GM04504 (cell line): ENCODE measurements at regions not wholly inside any gene's neighbourhood (a gene's known extent, or its start where the extent isn't known, plus 50 kb on each side); places are given as distances from the start of the nearest gene placed in this dataset.

Source experiments
- DNase-seq: peaks from one replicate; pipeline ENCODE4 v3.0.0-alpha.2; 2012; ENCODE audit warnings: low read depth

GRCh38 chr2:137826373-137827372, 137.6 kb upstream of the HNMT start:
- DNase-seq: no peak

GRCh38 chr2:137828624-137829023, 135.6 kb upstream of the HNMT start:
- no peak for DNase-seq

- no peak for DNase-seq
Observed at GRCh38 chr2:137829251-137829650, 135.0 kb upstream of the HNMT start.

GRCh38 chr2:137834760-137835379, 129.4 kb upstream of the HNMT start:
- no peak for DNase-seq

- no peak for DNase-seq
Observed at GRCh38 chr2:137836671-137837070, 127.6 kb upstream of the HNMT start.

DNA sequence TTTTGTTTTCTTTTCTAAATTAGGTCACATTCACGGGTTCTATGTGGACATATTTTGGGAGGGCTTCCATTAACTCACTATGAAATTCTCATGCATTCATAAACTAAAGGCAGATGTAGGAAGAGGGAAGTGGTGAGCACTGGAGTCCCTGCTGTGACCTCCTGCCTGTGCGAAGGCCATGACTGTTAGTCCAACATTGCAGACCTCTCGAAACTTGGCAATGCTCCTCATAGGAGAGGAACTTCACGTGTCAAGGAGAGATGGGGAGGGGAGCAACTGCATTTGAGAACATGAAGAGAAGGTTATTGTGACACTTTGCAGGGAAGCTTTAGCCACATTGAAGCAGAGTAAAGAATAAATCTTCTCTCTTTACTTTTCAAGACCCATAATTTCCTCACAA, 126.4 kb upstream of the HNMT start:
- no peak for DNase-seq

- peak; percentile 7 for DNase-seq
Observed at GRCh38 chr2:137838255-137839092, 125.8 kb upstream of the HNMT start.

GRCh38 chr2:137842430-137842829, 121.8 kb upstream of the HNMT start:
- no peak for DNase-seq

GRCh38 chr2:137842952-137843351, 121.3 kb upstream of the HNMT start:
- no peak for DNase-seq

- no peak for DNase-seq
Observed at GRCh38 chr2:137845422-137845821, 118.9 kb upstream of the HNMT start.

DNA sequence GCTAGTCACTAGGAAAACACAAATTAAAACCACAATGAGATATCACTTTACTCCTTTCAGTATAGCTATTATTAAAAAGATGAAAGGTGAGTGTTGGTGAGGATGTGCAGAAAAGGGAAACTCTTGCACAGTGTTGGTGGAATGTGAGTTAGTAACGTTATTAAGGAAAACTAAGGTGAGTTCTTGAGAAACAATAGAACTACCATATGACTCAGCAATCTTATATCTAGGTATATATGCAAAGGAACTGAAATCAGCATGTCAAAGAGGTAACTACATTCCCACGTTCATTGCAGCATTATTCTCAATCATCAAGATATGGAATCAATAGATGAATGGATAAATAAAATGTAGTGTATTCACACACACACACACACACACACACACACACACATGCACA, 117.3 kb upstream of the HNMT start:
- DNase-seq: no peak

DNA sequence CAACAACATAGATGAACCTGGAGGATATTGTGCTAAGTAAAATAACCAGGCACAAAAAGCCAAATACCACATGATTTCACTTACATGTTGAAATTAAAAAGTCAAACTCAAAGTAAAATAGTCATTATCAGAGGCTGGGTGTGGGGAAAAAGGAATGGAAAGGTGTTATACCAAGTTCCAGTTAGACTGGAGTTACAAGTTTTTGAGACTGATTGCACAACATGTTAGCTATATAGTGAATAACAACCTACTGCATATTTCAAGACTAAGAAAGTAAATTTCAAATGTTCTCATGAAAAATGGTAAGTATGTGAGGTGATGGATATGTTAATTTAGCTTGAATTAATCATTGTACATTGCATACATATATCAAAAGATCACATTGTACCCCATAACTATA, 116.8 kb upstream of the HNMT start:
- DNase-seq: no peak

- no peak for DNase-seq
Observed at GRCh38 chr2:137857881-137858280, 106.4 kb upstream of the HNMT start.

DNA sequence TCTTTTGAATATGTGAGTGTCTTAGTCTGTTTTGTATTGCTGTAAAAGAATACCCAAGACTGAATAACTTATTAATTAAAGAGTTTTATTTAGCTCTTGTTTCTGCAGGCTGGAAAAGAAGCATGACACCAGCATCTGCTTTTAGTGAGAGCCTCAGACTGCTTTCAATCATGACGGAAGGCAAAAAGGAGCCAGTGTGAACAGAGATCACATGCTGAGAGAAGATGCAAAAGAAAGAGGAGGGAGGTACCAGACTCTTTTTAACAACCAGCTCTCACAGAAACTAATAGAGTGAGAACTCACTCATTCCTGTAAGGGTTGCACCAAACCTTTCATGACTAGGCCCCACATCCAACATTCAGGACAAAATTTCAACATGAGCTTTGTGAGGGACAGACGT, 101.6 kb upstream of the HNMT start:
- no peak for DNase-seq

- DNase-seq: peak; percentile 11
Observed at GRCh38 chr2:137865954-137866540, 98.2 kb upstream of the HNMT start.

DNA sequence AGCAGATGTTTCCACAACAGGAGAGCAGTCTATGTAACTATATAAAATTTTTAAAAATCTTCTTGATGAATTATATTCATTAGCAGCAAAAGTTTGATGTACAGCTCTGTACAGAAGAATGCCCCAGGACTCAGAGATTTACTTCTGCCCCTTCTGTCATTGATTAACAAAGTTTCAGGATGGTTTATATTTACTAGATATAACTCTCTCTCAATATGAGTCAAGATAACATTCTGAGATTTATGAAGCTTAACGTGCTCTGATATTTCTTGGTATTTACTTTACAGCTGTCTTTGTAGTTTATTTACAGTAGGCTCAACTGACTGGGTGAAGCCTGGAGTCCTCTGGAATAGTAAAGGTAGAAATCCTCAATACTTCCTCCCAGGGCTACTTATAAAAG, 93.6 kb upstream of the HNMT start:
- no peak for DNase-seq

DNA sequence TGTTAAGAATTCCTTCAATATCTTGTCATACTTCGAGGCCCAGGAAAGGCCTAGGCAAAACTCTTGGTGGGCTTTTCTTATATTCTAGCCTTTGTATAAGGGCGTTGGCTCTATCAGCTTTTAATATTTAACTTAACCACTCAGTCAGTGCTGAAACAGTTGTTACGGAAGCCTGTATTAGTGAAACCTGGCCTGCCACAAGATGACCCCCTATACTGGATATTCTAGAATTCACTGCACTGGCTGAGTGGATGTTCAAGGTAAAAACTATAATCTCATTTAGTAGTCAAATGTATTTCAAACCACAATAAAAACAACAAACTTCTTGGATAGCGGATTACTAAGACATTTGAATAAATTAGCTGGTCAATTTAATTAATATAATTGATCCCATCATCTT, 91.7 kb upstream of the HNMT start:
- no peak for DNase-seq

GRCh38 chr2:137873536-137874244, 90.6 kb upstream of the HNMT start:
- DNase-seq: no peak

GRCh38 chr2:137879121-137879520, 85.2 kb upstream of the HNMT start:
- DNase-seq: no peak

GRCh38 chr2:137881711-137882110, 82.6 kb upstream of the HNMT start:
- no peak for DNase-seq

DNA sequence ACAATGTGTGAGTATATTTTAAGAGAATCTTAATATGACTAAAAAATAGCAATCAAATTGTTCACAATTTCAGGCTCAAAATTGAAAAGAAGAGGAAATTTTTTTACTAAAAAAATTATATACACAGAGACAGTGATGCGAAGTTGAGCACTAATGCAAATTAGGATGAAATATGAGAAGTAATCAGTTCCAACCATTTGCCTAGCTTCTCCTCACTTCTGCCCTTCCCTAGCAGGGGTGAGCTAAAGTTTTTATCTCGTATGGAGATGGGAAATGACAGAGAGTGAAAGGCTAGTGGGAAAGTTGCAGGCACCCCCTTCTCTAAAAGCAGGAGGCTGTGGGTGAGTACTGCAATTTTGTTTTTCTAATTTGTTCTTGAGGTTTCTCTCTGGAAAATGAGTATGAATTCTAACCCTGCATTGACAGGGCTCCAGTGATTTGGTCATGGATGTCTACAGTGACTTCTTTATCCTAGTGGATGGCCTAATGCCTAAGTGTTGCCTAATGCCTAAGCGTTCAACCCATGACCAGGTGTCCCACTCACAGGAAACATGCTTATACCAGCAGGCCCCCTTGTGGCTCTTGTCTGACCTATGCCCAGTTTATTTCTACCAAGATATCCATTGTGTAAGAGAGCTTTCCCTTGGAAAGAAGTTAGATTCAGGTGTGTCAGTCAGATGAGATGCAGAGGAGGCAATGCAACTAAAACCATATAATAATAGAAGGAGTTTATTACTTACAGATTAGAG, 78.0 kb upstream of the HNMT start:
- DNase-seq: no peak
